ENCODE measurements at regions not wholly inside any gene's neighbourhood (a gene's known extent, or its start where the extent isn't known, plus 50 kb on each side); places are given as distances from the start of the nearest gene placed in this dataset.

DNA sequence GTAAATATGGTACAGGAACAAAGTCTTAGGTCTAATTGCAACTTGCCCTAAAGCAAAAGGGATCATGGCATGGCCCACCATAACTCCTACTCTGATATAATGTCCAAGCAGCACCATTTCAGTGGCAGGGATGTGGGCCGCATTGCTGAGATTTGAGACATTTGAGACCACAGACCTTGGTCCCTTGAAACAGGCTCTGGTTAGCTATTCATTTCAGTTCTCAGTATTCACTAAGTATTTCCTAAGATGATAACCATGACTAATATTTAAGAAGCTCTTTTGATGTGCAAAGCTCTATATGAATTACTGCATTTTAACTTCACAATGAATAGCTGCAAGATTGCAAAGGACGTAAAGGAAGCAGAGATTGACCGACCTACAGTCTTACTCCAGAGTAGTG, 471.0 kb downstream of the SHISA9 start:
- Histone ChIP-seq H3K27me3 (ENCODE audit: insufficient read depth) (no peaks in the 10 kb centered on the region), H3K4me2 (no peak overlapping the region), H3K79me2 (replicated peaks; ENCODE audit: insufficient read depth) (no peaks in the 10 kb centered on the region; the same call in 1 of the 2 replicates), H3K4me1 (ENCODE audit: insufficient read depth) (peaks cover 12% of the 10 kb centered on the region; the same call in 1 of the 2 replicates), H3K9me2 (ENCODE audit: insufficient read depth) (peaks cover 6% of the 10 kb centered on the region; the same call in 1 of the 2 replicates), H4K20me1 (replicated peaks; ENCODE audit: insufficient read depth) (no peaks in the 10 kb centered on the region), H3F3A (replicated peaks; ENCODE audit: low read depth) (no peaks in the 10 kb centered on the region), H3K27ac (ENCODE audit: low read depth) (no peak overlapping the region), H3K36me3 (ENCODE audit: insufficient read depth) (0 out of 2 replicates have a peak, but pooled peaks cover 2% of the 10 kb centered on the region), H3K4me3 (no peak overlapping the region), H2AFZ (no peak overlapping the region)
- no peak for ATAC-seq
- Mint-ChIP-seq H3K27me3 (ENCODE audit: insufficient read depth, low read depth, poor library complexity) (no peaks in the 10 kb centered on the region), H3K27ac (no peak overlapping the region), H3K4me3 (no peak overlapping the region), H3K36me3 (ENCODE audit: low read depth) (peaks cover 29% of the 10 kb centered on the region), H3K4me1 (peaks cover 10% of the 10 kb centered on the region; the same call in 2 of the 3 replicates), H3K9me3 (peaks cover 17% of the 10 kb centered on the region)
- no peak for TF ChIP-seq CTCF (conservative IDR thresholded peaks at IDR 0.05; ENCODE audit: low read depth in 2 of 2)
- TF ChIP-seq ZNF114 (CRISPR knock-in tag; IDR thresholded peaks at IDR 0.05): no peak
- no peak for TF ChIP-seq ZNF331 (CRISPR knock-in tag; IDR thresholded peaks at IDR 0.05; ENCODE audit: low read depth)
- DNase-seq (ENCODE audit: low spot score): no peak

- no peaks in the 10 kb centered on the region; the same call in 1 of the 2 replicates for H3K79me2 ChIP-seq (replicated peaks; ENCODE audit: insufficient read depth)
- peaks cover 36% of the 10 kb centered on the region for H3K36me3 Mint-ChIP-seq (ENCODE audit: low read depth)
- no peak overlapping the region for H3K4me3 ChIP-seq
- H3K27ac Mint-ChIP-seq: no peak overlapping the region
- H3K27me3 Mint-ChIP-seq (ENCODE audit: insufficient read depth, low read depth, poor library complexity): no peaks in the 10 kb centered on the region
- H3K4me1 Mint-ChIP-seq: peaks cover 4% of the 10 kb centered on the region
- no peak for DNase-seq (ENCODE audit: low spot score)
- H3K9me2 ChIP-seq (ENCODE audit: insufficient read depth): peaks cover 5% of the 10 kb centered on the region; the same call in 1 of the 2 replicates
- no peak overlapping the region for H3K4me3 Mint-ChIP-seq
- H3K36me3 ChIP-seq (ENCODE audit: insufficient read depth): no peaks in the 10 kb centered on the region
- no peak overlapping the region for H3K4me2 ChIP-seq
- peaks cover 5% of the 10 kb centered on the region; the same call in 1 of the 2 replicates for H3K4me1 ChIP-seq (ENCODE audit: insufficient read depth)
- no peaks in the 10 kb centered on the region for H4K20me1 ChIP-seq (replicated peaks; ENCODE audit: insufficient read depth)
- H3K27ac ChIP-seq (ENCODE audit: low read depth): no peak overlapping the region
- no peak overlapping the region for H2AFZ ChIP-seq
- H3K27me3 ChIP-seq (ENCODE audit: insufficient read depth): no peaks in the 10 kb centered on the region
- no peak for ATAC-seq
- no peaks in the 10 kb centered on the region for H3F3A ChIP-seq (replicated peaks; ENCODE audit: low read depth)
- peaks cover 28% of the 10 kb centered on the region for H3K9me3 Mint-ChIP-seq
- TF ChIP-seq EZH2phosphoT487 (IDR thresholded peaks at IDR 0.05; ENCODE audit: unreplicated experiment) (no peak), ZNF114 (CRISPR knock-in tag; IDR thresholded peaks at IDR 0.05) (no peak), POLR2AphosphoS5 (IDR thresholded peaks at IDR 0.05; ENCODE audit: low read depth) (no peak), ETS1 (IDR thresholded peaks at IDR 0.05) (no peak), JUNB (IDR thresholded peaks at IDR 0.05; ENCODE audit: unreplicated experiment) (no peak), STAT1 (IDR thresholded peaks at IDR 0.05; ENCODE audit: unreplicated experiment) (no peak), ZNF462 (CRISPR knock-in tag; IDR thresholded peaks at IDR 0.05) (no peak)
- TF ChIP-seq, protein P1, sequence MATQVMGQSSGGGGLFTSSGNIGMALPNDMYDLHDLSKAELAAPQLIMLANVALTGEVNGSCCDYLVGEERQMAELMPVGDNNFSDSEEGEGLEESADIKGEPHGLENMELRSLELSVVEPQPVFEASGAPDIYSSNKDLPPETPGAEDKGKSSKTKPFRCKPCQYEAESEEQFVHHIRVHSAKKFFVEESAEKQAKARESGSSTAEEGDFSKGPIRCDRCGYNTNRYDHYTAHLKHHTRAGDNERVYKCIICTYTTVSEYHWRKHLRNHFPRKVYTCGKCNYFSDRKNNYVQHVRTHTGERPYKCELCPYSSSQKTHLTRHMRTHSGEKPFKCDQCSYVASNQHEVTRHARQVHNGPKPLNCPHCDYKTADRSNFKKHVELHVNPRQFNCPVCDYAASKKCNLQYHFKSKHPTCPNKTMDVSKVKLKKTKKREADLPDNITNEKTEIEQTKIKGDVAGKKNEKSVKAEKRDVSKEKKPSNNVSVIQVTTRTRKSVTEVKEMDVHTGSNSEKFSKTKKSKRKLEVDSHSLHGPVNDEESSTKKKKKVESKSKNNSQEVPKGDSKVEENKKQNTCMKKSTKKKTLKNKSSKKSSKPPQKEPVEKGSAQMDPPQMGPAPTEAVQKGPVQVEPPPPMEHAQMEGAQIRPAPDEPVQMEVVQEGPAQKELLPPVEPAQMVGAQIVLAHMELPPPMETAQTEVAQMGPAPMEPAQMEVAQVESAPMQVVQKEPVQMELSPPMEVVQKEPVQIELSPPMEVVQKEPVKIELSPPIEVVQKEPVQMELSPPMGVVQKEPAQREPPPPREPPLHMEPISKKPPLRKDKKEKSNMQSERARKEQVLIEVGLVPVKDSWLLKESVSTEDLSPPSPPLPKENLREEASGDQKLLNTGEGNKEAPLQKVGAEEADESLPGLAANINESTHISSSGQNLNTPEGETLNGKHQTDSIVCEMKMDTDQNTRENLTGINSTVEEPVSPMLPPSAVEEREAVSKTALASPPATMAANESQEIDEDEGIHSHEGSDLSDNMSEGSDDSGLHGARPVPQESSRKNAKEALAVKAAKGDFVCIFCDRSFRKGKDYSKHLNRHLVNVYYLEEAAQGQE (IDR thresholded peaks at IDR 0.05; ENCODE audit: unreplicated experiment): no peak
Observed at GRCh38 chr16:13376174-13376573, 474.8 kb downstream of the SHISA9 start.
